Keratinocyte (primary cell): ENCODE measurements at regions not wholly inside any gene's neighbourhood (a gene's known extent, or its start where the extent isn't known, plus 50 kb on each side); places are given as distances from the start of the nearest gene placed in this dataset.

ENCODE experiments used
- CTCF ChIP-seq, 3 experiments: IDR thresholded peaks in 1 of 3; conservative IDR thresholded peaks in 1 of 3; optimal IDR thresholded peaks in 1 of 3; 2 replicates in 2 of 3; 3 replicates in 1 of 3; pipeline versions ENCODE3 to v1.5.1; 2011; ENCODE audit warnings: low read length in 3 of 3, mild to moderate bottlenecking in 3 of 3, moderate library complexity in 2 of 3, control low read depth in 1 of 3, inconsistent platforms in 1 of 3; ENCODE audit not compliant: insufficient read depth in 2 of 3; ENCODE audit errors: extremely low read depth in 1 of 3
- EZH2 ChIP-seq: IDR thresholded peaks from one replicate; pipeline ENCODE4 v1.6.1; 2012; ENCODE audit warnings: inconsistent platforms, mild to moderate bottlenecking, low read length, moderate library complexity

DNA sequence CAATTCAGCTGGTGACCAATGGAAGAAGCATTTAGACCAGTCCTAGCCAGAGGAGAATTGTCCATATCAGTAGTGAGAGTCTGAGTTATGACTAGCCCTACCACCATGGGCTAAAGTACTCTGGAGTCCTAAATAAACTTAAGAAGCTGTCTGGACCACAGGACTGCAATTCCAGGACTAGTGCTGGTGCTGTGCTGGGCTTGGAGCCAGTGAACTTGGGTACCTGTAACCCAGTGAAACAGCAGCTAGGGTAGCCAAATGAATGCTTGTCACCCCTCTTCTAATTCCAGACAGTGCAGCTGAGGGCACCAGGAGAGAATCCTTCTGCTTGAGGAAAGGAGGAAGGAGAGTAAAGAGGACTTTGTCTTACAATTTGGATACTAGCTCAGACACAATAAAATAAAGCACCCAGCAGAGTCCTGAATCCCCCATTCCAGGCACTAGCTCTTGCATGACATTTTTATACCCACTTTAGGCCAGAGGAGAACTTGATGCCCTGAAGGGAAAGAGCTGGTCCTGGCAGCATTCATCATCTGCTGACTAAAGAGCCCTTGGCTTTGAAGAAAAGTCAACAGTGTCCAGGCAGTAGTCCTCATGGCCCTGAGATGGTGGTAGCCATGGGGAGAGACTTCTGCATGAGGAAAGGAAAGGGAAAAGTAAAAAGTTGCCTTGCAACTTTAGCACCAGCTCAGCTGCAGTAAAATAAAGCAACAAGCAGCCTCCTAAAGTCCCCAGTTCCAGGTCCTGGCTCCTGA lies 2675.7 kb downstream of the PCDH7 start:
- TF ChIP-seq CTCF (optimal IDR thresholded peaks at IDR 0.05 in 1 of 3, IDR thresholded peaks at IDR 0.05 in 1 of 3, conservative IDR thresholded peaks at IDR 0.05 in 1 of 3; ENCODE audit: extremely low read depth in 1 of 3, insufficient read depth in 2 of 3, low read length in 3 of 3): no peak
- TF ChIP-seq EZH2: no peak
